ENCODE measurements at regions not wholly inside any gene's neighbourhood (a gene's known extent, or its start where the extent isn't known, plus 50 kb on each side); places are given as distances from the start of the nearest gene placed in this dataset.
"Not testable (repeated sequence)": the region's sequence is repeated elsewhere in the genome, so short reads cannot be mapped to it uniquely, and the experiment has no call there.

- H4K20me1 ChIP-seq: no peaks in the 10 kb centered on the region
- H3K4me1 ChIP-seq: no peaks in the 10 kb centered on the region
- peaks cover 11 to 16% (median 14%) of the 10 kb centered on the region in 11 experiments; a peak in 21 of 22 replicates for H3K9me3 ChIP-seq (replicated peaks in 1 of 11)
- TF ChIP-seq Cebpa-rat (IDR thresholded peaks at IDR 0.05): no peak
- no peak overlapping the region for H3K4me3 ChIP-seq
- no peaks in the 10 kb centered on the region for H3K36me3 ChIP-seq
- H3K27me3 ChIP-seq: no peaks in the 10 kb centered on the region
- no peak overlapping the region for H3K27ac ChIP-seq
- H3K9ac ChIP-seq: no peak overlapping the region
- H3K4me2 ChIP-seq: no peak overlapping the region
Measured at GRCh38 chr2:175259164-175259563, 77.7 kb upstream of the ATP5MC3 start.

GRCh38 chr2:175256806-175257585 lies 75.5 kb upstream of the ATP5MC3 start:
- no peak overlapping the region for H3K9ac ChIP-seq
- no peak overlapping the region for H3K4me2 ChIP-seq
- no peaks in the 10 kb centered on the region for H3K4me1 ChIP-seq
- no peak overlapping the region for H3K4me3 ChIP-seq
- H3K36me3 ChIP-seq: no peaks in the 10 kb centered on the region
- TF ChIP-seq Cebpa-rat (IDR thresholded peaks at IDR 0.05): no peak
- H4K20me1 ChIP-seq: no peaks in the 10 kb centered on the region
- H3K27ac ChIP-seq: no peak overlapping the region
- peaks cover 11 to 16% (median 14%) of the 10 kb centered on the region in 11 experiments; a peak in 21 of 22 replicates for H3K9me3 ChIP-seq (replicated peaks in 1 of 11)
- no peaks in the 10 kb centered on the region for H3K27me3 ChIP-seq

GRCh38 chr2:175256391-175256790 lies 74.9 kb upstream of the ATP5MC3 start:
- H3K9me3 ChIP-seq (replicated peaks in 1 of 11): peaks cover 11 to 16% (median 14%) of the 10 kb centered on the region in 11 experiments; a peak in 21 of 22 replicates
- not testable (repeated sequence) for H3K27ac ChIP-seq, H4K20me1 ChIP-seq, H3K4me3 ChIP-seq, H3K4me1 ChIP-seq, H3K4me2 ChIP-seq, H3K9ac ChIP-seq, H3K27me3 ChIP-seq, H3K36me3 ChIP-seq

GRCh38 chr2:175253871-175254270 lies 72.4 kb upstream of the ATP5MC3 start:
- Histone ChIP-seq H4K20me1 (no peaks in the 10 kb centered on the region), H3K9me3 (replicated peaks in 1 of 11) (peaks cover 11 to 16% (median 14%) of the 10 kb centered on the region in 11 experiments; a peak in 21 of 22 replicates), H3K4me1 (peaks cover 0 to 11% (median 3%) of the 10 kb centered on the region in 10 experiments; a peak in 8 of 20 replicates)

DNA sequence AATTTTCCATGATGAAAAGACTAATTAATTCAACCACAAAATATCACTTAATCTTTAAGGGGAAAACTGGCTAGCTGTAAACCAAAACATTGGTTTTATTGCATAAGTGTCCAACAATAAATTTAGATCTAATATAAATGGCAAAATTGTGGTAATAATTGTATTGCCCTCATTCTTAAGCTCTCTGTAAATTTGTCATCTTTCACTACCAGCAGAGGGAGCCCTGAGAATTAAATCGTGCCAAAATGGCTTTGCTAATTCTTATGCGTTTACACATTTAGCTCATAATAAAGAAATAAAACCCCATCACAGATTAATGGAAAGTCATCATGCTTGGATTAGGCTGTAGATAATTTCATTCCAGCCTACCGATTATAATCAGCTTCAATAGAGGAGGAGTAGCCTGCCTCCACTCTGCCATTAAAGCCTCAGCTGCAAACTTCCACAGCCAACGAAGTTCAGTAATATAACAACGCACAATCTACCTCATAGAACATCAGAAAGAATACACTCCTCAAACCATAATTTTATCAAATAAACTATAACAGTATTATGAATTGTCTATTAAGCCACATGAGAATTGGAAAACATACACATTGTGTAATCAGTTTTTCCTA lies 70.0 kb upstream of the ATP5MC3 start:
- Histone ChIP-seq H3K4me2 (no peak overlapping the region), H4K20me1 (no peaks in the 10 kb centered on the region), H3K27ac (no peak overlapping the region)

More at GRCh38 chr2:175253871-175254270, 72.4 kb upstream of the ATP5MC3 start:
- Histone ChIP-seq H3K9ac (no peak overlapping the region), H3K27me3 (no peaks in the 10 kb centered on the region), H3K4me3 (no peak overlapping the region), H3K36me3 (no peaks in the 10 kb centered on the region), H3K4me2 (no peak overlapping the region), H3K27ac (no peak overlapping the region)
- no peak for TF ChIP-seq Cebpa-rat (IDR thresholded peaks at IDR 0.05)

GRCh38 chr2:175247159-175247558 lies 65.6 kb upstream of the ATP5MC3 start:
- Histone ChIP-seq H3K36me3 (no peaks in the 10 kb centered on the region), H3K9me3 (replicated peaks in 1 of 11) (no peaks in the 10 kb centered on the region), H3K27ac (no peak overlapping the region), H3K9ac (no peak overlapping the region), H4K20me1 (no peaks in the 10 kb centered on the region), H3K4me1 (peaks cover 0 to 11% (median 3%) of the 10 kb centered on the region in 10 experiments; a peak in 8 of 20 replicates), H3K27me3 (peaks cover 0 to 4% (median 0%) of the 10 kb centered on the region in 11 experiments; a peak in 1 of 22 replicates), H3K4me3 (no peak overlapping the region), H3K4me2 (no peak overlapping the region)
- no peak for TF ChIP-seq Cebpa-rat (IDR thresholded peaks at IDR 0.05)

More for the DNA sequence above, 70.0 kb upstream of the ATP5MC3 start:
- no peak overlapping the region for H3K9ac ChIP-seq
- no peaks in the 10 kb centered on the region for H3K36me3 ChIP-seq
- H3K4me3 ChIP-seq: no peak overlapping the region
- no peak for TF ChIP-seq Cebpa-rat (IDR thresholded peaks at IDR 0.05)
- H3K4me1 ChIP-seq: peaks cover 0 to 11% (median 3%) of the 10 kb centered on the region in 10 experiments; a peak in 8 of 20 replicates
- H3K9me3 ChIP-seq (replicated peaks in 1 of 11): peaks cover 3 to 7% (median 6%) of the 10 kb centered on the region in 11 experiments; a peak in 19 of 22 replicates
- no peaks in the 10 kb centered on the region for H3K27me3 ChIP-seq

DNA sequence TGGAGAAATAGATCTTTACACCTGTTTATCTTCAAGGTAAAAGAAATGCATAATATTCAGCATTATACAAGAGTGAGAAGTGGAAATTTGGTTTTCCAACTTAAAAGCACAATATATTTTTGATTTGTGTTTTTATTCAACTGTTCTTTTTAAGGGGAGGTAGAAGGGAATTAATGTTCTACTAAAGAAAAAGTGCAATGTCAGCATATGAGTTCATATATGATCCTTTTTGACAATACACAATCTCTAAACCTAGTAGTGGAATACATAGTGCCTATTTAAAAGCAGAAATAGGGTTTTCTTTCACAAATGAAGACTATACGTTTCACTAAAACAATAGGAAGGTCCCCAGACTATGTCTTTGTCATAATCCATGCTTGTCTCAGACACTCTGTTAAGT lies 63.2 kb upstream of the ATP5MC3 start:
- Histone ChIP-seq H3K27me3 (peaks cover 0 to 4% (median 0%) of the 10 kb centered on the region in 11 experiments; a peak in 1 of 22 replicates), H3K4me3 (no peak overlapping the region), H3K9ac (no peak overlapping the region), H3K4me1 (peaks cover 0 to 3% (median under 1%) of the 10 kb centered on the region in 10 experiments; a peak in 7 of 20 replicates), H3K9me3 (replicated peaks in 1 of 11) (peaks cover 8 to 20% (median 14%) of the 10 kb centered on the region in 11 experiments), H3K36me3 (no peaks in the 10 kb centered on the region), H3K4me2 (no peak overlapping the region), H3K27ac (no peak overlapping the region), H4K20me1 (no peaks in the 10 kb centered on the region)
- no peak for TF ChIP-seq Cebpa-rat (IDR thresholded peaks at IDR 0.05)

DNA sequence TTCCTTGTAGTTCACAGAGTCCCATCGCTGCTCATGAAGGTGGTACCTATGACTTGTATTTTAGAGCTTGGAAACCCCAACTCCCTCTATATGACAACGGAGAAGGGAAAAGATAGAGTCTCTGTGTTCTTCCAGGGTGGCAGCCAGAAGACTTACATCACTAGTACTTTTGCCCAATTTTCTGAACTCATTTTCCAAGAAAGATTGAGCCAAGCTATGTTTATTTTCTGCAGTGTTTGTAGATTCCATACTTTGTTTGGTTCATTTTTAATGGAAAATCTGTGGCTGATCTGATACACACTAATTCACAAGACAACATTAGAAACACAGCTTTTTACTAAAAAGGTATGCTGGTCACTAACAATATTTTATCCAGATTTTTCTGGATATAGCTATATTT lies 60.2 kb upstream of the ATP5MC3 start:
- Histone ChIP-seq H3K4me2 (no peak overlapping the region), H3K27me3 (peaks cover 0 to 4% (median 0%) of the 10 kb centered on the region in 11 experiments; a peak in 1 of 22 replicates), H3K36me3 (0 out of 22 replicates have a peak, but pooled peaks cover 0 to 8% (median 0%) of the 10 kb centered on the region in 11 experiments), H3K4me1 (no peaks in the 10 kb centered on the region), H4K20me1 (no peaks in the 10 kb centered on the region), H3K27ac (no peak overlapping the region), H3K4me3 (no peak overlapping the region), H3K9me3 (replicated peaks in 1 of 11) (peaks cover 35 to 50% (median 42%) of the 10 kb centered on the region in 11 experiments), H3K9ac (no peak overlapping the region)
- no peak for TF ChIP-seq Cebpa-rat (IDR thresholded peaks at IDR 0.05)

GRCh38 chr2:175240033-175240432 lies 58.5 kb upstream of the ATP5MC3 start:
- not testable (repeated sequence) for H4K20me1 ChIP-seq, H3K36me3 ChIP-seq, H3K4me2 ChIP-seq, H3K9ac ChIP-seq, H3K27ac ChIP-seq, H3K27me3 ChIP-seq, H3K4me3 ChIP-seq, H3K4me1 ChIP-seq
- H3K9me3 ChIP-seq (replicated peaks in 1 of 11): peaks cover 35 to 50% (median 43%) of the 10 kb centered on the region in 11 experiments

Data from BLaER1 treated with 17β-estradiol and CSF1 and Interleukin-3, amounts not matched to agents 10 nM and 100 nM (cell line).